ENCODE measurements at regions not wholly inside any gene's neighbourhood (a gene's known extent, or its start where the extent isn't known, plus 50 kb on each side); places are given as distances from the start of the nearest gene placed in this dataset.

DNA sequence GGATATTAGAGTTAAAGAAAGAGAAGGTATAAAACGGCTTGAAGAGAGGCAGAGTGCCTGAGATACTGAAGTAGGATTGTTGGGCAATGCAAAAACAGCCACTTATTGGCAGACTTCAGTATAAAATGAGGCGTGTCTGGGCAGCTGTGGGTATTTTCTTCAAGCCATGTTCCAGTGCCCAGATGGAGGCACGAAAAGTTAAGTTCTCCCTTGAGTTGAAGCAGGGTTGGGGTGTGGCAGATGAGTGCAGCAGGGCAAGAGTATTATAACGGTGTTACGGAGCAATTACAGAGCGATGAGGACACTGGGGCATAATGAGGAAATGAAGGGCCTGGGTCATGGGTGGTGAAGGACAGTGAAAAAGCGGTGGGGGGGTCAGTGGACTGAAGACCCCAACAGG, 73.7 kb upstream of the CREB3L1 start:
- H3K27me3 Mint-ChIP-seq, result peaks cover 44 to 53% (median 45%) of the 10 kb centered on the region in 3 donors
- H3K4me3 Mint-ChIP-seq, result peak overlapping the region in 1 of 8 donors; percentile 29
- ATAC-seq (ENCODE audit: low read depth in 2 of 2) (no peak), DNase-seq (no peak)
- peaks cover 0 to 2% (median 0%) of the 10 kb centered on the region in 7 donors for H3K9me3 Mint-ChIP-seq
- H3K36me3 Mint-ChIP-seq, result peaks cover 0 to 8% of the 10 kb centered on the region in 2 donors
- no peaks in the 10 kb centered on the region for H3K4me1 Mint-ChIP-seq
- H3K27ac Mint-ChIP-seq, result peak overlapping the region in 1 of 6 donors; percentile 30

- H3K27me3 Mint-ChIP-seq, result peaks cover 44 to 61% (median 53%) of the 10 kb centered on the region in 3 donors
- H3K27ac Mint-ChIP-seq, result peak overlapping the region in 1 of 6 donors; percentile 84
- no peaks in the 10 kb centered on the region for H3K4me1 Mint-ChIP-seq
- ATAC-seq (ENCODE audit: low read depth in 2 of 2) (no peak), DNase-seq (no peak)
- H3K9me3 Mint-ChIP-seq, result peaks cover 0 to 2% (median 0%) of the 10 kb centered on the region in 7 donors
- H3K36me3 Mint-ChIP-seq, result peaks cover 0 to 8% of the 10 kb centered on the region in 2 donors
- no peak overlapping the region for H3K4me3 Mint-ChIP-seq
Measured at GRCh38 chr11:46202696-46203391, 74.6 kb upstream of the CREB3L1 start.

DNA sequence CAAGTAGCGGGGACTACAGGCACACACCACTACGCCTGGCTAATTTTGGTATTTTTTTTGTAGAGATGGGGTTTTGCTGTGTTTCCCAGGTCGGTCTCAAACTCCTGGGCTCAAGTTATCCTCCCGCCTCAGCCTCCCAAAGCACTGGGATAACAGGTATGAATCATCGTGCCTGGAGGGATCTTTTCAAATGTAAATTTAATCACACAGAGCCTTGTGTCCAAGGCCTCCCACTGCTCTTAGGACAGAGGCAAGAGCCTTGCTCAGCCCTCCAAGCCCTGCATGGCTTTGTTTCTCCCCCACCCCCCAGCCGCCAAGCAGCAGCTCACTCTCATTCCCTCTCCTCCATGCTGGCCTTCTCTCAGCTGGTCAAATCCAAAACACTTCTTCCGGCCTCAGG, 75.3 kb upstream of the CREB3L1 start:
- peak overlapping the region in 1 of 6 donors; percentile 84 for H3K27ac Mint-ChIP-seq
- peaks cover 0 to 2% (median 0%) of the 10 kb centered on the region in 7 donors for H3K9me3 Mint-ChIP-seq
- peaks cover 0 to 8% of the 10 kb centered on the region in 2 donors for H3K36me3 Mint-ChIP-seq
- DNase-seq, result no peak
- H3K27me3 Mint-ChIP-seq, result peaks cover 44 to 64% (median 58%) of the 10 kb centered on the region in 3 donors
- no peak overlapping the region for H3K4me3 Mint-ChIP-seq
- H3K4me1 Mint-ChIP-seq, result no peaks in the 10 kb centered on the region
- no peak for ATAC-seq (ENCODE audit: low read depth in 2 of 2)

DNA sequence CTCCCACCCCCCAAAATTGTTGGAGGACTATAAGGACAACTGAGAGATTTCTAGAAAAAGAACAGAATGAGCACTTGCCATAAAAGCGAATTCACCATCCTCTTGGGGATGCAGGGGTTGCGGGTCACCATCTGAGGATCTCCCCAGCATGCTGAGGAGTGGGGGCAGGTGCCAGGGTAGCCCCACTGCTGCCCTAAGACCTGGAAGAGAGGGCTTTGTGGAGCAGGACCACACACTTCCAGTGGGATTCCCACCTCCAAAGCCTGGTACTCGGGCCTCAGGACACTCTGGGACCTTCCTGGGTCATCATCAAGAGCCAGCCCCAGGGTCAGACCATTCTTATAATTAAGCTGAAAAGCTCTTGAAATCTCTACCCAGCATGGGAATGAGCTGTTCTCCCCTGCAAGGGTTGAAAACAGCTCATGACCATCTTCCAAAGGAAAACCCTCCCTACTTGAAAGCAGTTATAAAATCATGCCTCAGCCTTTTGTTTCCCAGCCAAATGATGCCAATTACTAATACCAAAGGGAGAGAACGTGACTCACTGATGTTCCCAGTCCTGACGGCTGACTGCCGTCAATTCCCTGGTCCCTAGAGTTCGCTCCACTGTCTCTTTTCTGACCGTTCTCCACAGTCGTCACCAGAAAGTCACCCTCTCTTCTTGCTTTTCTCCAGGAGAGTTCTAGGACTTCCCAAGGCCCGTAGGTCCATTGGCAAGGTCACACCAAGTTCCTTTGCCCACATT, 76.8 kb upstream of the CREB3L1 start:
- H3K36me3 Mint-ChIP-seq, result peaks cover 0 to 8% of the 10 kb centered on the region in 2 donors
- H3K27me3 Mint-ChIP-seq, result peaks cover 50 to 71% (median 62%) of the 10 kb centered on the region in 3 donors
- no peaks in the 10 kb centered on the region for H3K4me1 Mint-ChIP-seq
- peaks cover 0 to 2% (median 0%) of the 10 kb centered on the region in 7 donors for H3K9me3 Mint-ChIP-seq
- H3K27ac Mint-ChIP-seq, result no peak overlapping the region
- ATAC-seq (ENCODE audit: low read depth in 2 of 2), result no peak
- no peak for DNase-seq
- no peak overlapping the region for H3K4me3 Mint-ChIP-seq

GRCh38 chr11:46198245-46199240, 77.3 kb upstream of the PHF21A start:
- no peak overlapping the region for H3K27ac Mint-ChIP-seq
- ATAC-seq (ENCODE audit: low read depth in 2 of 2), result no peak
- H3K4me1 Mint-ChIP-seq, result no peaks in the 10 kb centered on the region
- H3K9me3 Mint-ChIP-seq, result peaks cover 0 to 5% (median 0%) of the 10 kb centered on the region in 7 donors
- H3K4me3 Mint-ChIP-seq, result no peak overlapping the region
- H3K36me3 Mint-ChIP-seq, result peaks cover 0 to 2% of the 10 kb centered on the region in 2 donors
- H3K27me3 Mint-ChIP-seq, result peaks cover 40 to 59% (median 47%) of the 10 kb centered on the region in 3 donors
- no peak for DNase-seq

DNA sequence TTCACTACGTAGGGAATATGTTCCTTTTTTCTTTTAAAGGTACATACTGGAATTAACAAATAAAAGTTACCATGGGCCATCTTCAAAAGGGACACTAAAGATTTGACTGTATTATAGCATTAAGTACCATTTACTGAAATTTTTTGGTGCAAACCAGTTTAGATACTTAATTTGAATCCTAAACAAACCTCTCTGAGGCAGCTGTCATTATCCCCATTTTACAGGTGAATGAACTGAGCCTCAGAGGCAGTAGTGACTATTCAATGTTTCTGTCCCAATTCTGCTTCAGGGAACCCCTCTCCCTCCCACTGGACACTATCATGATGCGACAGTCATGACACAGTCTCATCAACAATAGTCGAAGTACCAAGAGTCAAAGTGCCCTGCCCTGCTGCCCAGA, 76.2 kb upstream of the PHF21A start:
- Mint-ChIP-seq H3K36me3 (no peaks in the 10 kb centered on the region), H3K9me3 (peaks cover 0 to 5% (median 2%) of the 10 kb centered on the region in 7 donors), H3K27me3 (peaks cover 35 to 59% (median 43%) of the 10 kb centered on the region in 3 donors), H3K27ac (no peak overlapping the region), H3K4me1 (no peaks in the 10 kb centered on the region), H3K4me3 (no peak overlapping the region)
- no peak for DNase-seq
- ATAC-seq (ENCODE audit: low read depth in 2 of 2), result no peak

GRCh38 chr11:46188017-46188416, 66.8 kb upstream of the PHF21A start:
- no peaks in the 10 kb centered on the region for H3K4me1 Mint-ChIP-seq
- no peak overlapping the region for H3K4me3 Mint-ChIP-seq
- H3K36me3 Mint-ChIP-seq, result peaks cover 0 to 7% of the 10 kb centered on the region in 2 donors
- H3K27me3 Mint-ChIP-seq, result peaks cover 11 to 41% (median 40%) of the 10 kb centered on the region in 3 donors
- ATAC-seq (ENCODE audit: low read depth in 2 of 2) (no peak), DNase-seq (no peak)
- H3K9me3 Mint-ChIP-seq, result peaks cover 3 to 33% (median 10%) of the 10 kb centered on the region in 7 donors
- H3K27ac Mint-ChIP-seq, result no peak overlapping the region

DNA sequence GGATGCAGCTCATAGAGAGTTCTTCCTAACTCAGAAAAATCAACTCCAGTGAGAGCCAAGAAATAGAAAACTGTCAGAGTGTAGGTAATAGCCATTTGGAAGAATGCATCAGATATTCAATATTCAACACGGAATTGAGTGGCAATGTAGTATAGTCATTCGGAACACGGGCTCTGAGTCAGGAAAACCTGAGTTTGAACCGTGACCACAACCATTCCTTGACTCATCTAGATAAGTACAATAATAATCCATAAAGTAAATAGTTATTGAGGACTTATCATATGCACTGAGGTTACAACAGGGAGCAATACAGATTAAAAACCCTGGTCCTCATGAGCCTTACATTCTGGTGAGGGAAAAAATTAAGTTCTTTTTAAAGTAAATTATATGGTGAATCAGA, 62.6 kb upstream of the PHF21A start:
- Mint-ChIP-seq H3K9me3 (peaks cover 0 to 18% (median 6%) of the 10 kb centered on the region in 7 donors), H3K4me1 (no peaks in the 10 kb centered on the region), H3K36me3 (peaks cover 0 to 15% of the 10 kb centered on the region in 2 donors), H3K27ac (no peak overlapping the region), H3K27me3 (peaks cover 23 to 48% (median 48%) of the 10 kb centered on the region in 3 donors), H3K4me3 (no peak overlapping the region)
- no peak for DNase-seq
- ATAC-seq (ENCODE audit: low read depth in 2 of 2), result no peak

- peaks cover 0 to 15% of the 10 kb centered on the region in 2 donors for H3K36me3 Mint-ChIP-seq
- DNase-seq (no peak), ATAC-seq (ENCODE audit: low read depth in 2 of 2) (no peak)
- H3K27me3 Mint-ChIP-seq, result peaks cover 37 to 64% (median 59%) of the 10 kb centered on the region in 3 donors
- H3K4me1 Mint-ChIP-seq, result no peaks in the 10 kb centered on the region
- H3K4me3 Mint-ChIP-seq, result no peak overlapping the region
- H3K27ac Mint-ChIP-seq, result no peak overlapping the region
- H3K9me3 Mint-ChIP-seq, result peaks cover 0 to 12% (median 6%) of the 10 kb centered on the region in 7 donors
Measured at GRCh38 chr11:46181843-46182424, 60.7 kb upstream of the PHF21A start.

GRCh38 chr11:46181387-46181786, 60.1 kb upstream of the PHF21A start:
- no peaks in the 10 kb centered on the region for H3K4me1 Mint-ChIP-seq
- peaks cover 0 to 15% of the 10 kb centered on the region in 2 donors for H3K36me3 Mint-ChIP-seq
- ATAC-seq (ENCODE audit: low read depth in 2 of 2) (no peak), DNase-seq (no peak)
- H3K4me3 Mint-ChIP-seq, result no peak overlapping the region
- H3K27ac Mint-ChIP-seq, result no peak overlapping the region
- peaks cover 0 to 12% (median 4%) of the 10 kb centered on the region in 7 donors for H3K9me3 Mint-ChIP-seq
- peaks cover 39 to 70% (median 62%) of the 10 kb centered on the region in 3 donors for H3K27me3 Mint-ChIP-seq

GRCh38 chr11:46180736-46181135, 59.5 kb upstream of the PHF21A start:
- Mint-ChIP-seq H3K27me3 (peaks cover 46 to 73% (median 63%) of the 10 kb centered on the region in 3 donors), H3K4me1 (no peaks in the 10 kb centered on the region), H3K36me3 (peaks cover 0 to 12% of the 10 kb centered on the region in 2 donors), H3K9me3 (peaks cover 0 to 10% (median 4%) of the 10 kb centered on the region in 7 donors), H3K27ac (no peak overlapping the region), H3K4me3 (no peak overlapping the region)
- ATAC-seq (ENCODE audit: low read depth in 2 of 2) (no peak), DNase-seq (no peak)

GRCh38 chr11:46178513-46178912, 57.3 kb upstream of the PHF21A start:
- Mint-ChIP-seq H3K4me1 (no peaks in the 10 kb centered on the region), H3K36me3 (peaks cover 0 to 7% of the 10 kb centered on the region in 2 donors), H3K27ac (no peak overlapping the region), H3K27me3 (peaks cover 38 to 62% (median 59%) of the 10 kb centered on the region in 3 donors), H3K4me3 (no peak overlapping the region), H3K9me3 (peaks cover 0 to 5% (median 4%) of the 10 kb centered on the region in 7 donors)
- no peak for DNase-seq
- no peak for ATAC-seq (ENCODE audit: low read depth in 2 of 2)
